Fibroblast of lung (primary cell): ENCODE measurements at regions not wholly inside any gene's neighbourhood (a gene's known extent, or its start where the extent isn't known, plus 50 kb on each side); places are given as distances from the start of the nearest gene placed in this dataset.

Source experiments
- CTCF ChIP-seq, 2 donors: IDR thresholded peaks in 1 of 2; conservative IDR thresholded peaks in 1 of 2; 1 replicate in 1 of 2; 2 replicates in 1 of 2; pipeline ENCODE4 v1.5.1; 2011 to 2012; ENCODE audit warnings: low read length in 2 of 2, control low read depth in 1 of 2, inconsistent platforms in 1 of 2, low read depth in 1 of 2, mild to moderate bottlenecking in 1 of 2
- EZH2 ChIP-seq: IDR thresholded peaks from 2 replicates; pipeline ENCODE4 v1.5.1; 2012; ENCODE audit warnings: low read length, control low read depth, mild to moderate bottlenecking; ENCODE audit errors: missing control alignments

GRCh38 chr1:243984788-243985187 lies 66.3 kb upstream of the ZBTB18 start:
- TF ChIP-seq CTCF (conservative IDR thresholded peaks at IDR 0.05 in 1 of 2, IDR thresholded peaks at IDR 0.05 in 1 of 2; ENCODE audit: low read depth in 1 of 2, low read length in 2 of 2) (no peak), EZH2 (no peak)
